K562 (cell line): ENCODE measurements at regions not wholly inside any gene's neighbourhood (a gene's known extent, or its start where the extent isn't known, plus 50 kb on each side); places are given as distances from the start of the nearest gene placed in this dataset.

Experiments used
- ATAC-seq: fragments of 200-7000 bp; cut with Tn5 transposase; 3 replicates; pipeline ENCODE4 v1.9.1; 2020; ENCODE audit warnings: moderate library complexity
- BruUV-seq: library from RNA; stranded (reverse); fragments of 400-500 nt; replicated peaks from 2 replicates; lab custom pipeline; 2021; lab: Mats Ljungman, UMichigan
- CTCF ChIA-PET: fragments of 300-600 bp; formaldehyde crosslinking; extraction: SDS; loops from one replicate; lab custom pipeline; 2021; ENCODE audit warnings: low intra/inter-chr PET ratio; lab: Yijun Ruan, JAX
- POLR2A ChIA-PET: fragments of 300-600, 350-650 bp; sonication (Branson Sonifier 250); formaldehyde crosslinking; extraction: SDS; loops from one replicate; lab custom pipeline; 2021; ENCODE audit warnings: antibody characterized with exemption, inconsistent platforms; lab: Yijun Ruan, JAX
- DNase-seq, 4 experiments: peaks; one replicate each; pipeline versions ENCODE4 v3.0.0 to v3.0.0-alpha.2; 2011 to 2018; ENCODE audit warnings: low spot score in 3 of 4, mixed read lengths in 3 of 4; ENCODE audit errors: extremely low read depth in 1 of 4
- FAIRE-seq: peaks from 2 replicates; lab custom pipeline; 2011; peaks lifted over from hg19 to GRCh38; lab: Jason Lieb, UNC
- H2AFZ ChIP-seq: 2 replicates; pipeline ENCODE4 v1.6.0; 2011; ENCODE audit warnings: low read depth, low read length, control low read depth, inconsistent platforms
- H3K27ac ChIP-seq: fragments of 200-600 bp; 3 replicates; pipeline ENCODE4 v1.8.0; 2011; ENCODE audit warnings: low read depth, mild to moderate bottlenecking, control low read depth, inconsistent platforms, low read length, moderate library complexity, mixed read lengths; ENCODE audit errors: extremely low read depth
- H3K27me3 ChIP-seq, 2 experiments: fragments of 300-600 bp in 1 of 2; 2 replicates in 1 of 2; 3 replicates in 1 of 2; pipeline versions ENCODE4 v1.6.0 to v1.8.0; 2011; ENCODE audit warnings: inconsistent platforms in 2 of 2, low read length in 2 of 2, mild to moderate bottlenecking in 1 of 2, mixed read lengths in 1 of 2, moderate library complexity in 1 of 2; ENCODE audit not compliant: control insufficient read depth in 2 of 2, insufficient read depth in 2 of 2
- H3K36me3 ChIP-seq: fragments of 300-600 bp; 3 replicates; pipeline ENCODE4 v1.8.0; 2011; ENCODE audit warnings: mild to moderate bottlenecking, low read length, inconsistent platforms; ENCODE audit not compliant: control insufficient read depth, insufficient read depth
- H3K4me1 ChIP-seq, 2 experiments: fragments of 200-600 bp in 1 of 2; replicated peaks in 1 of 2; 2 replicates in 1 of 2; 3 replicates in 1 of 2; pipeline versions ENCODE4 v1.5.1 to v1.8.0; 2011; ENCODE audit warnings: inconsistent platforms in 2 of 2, low read length in 2 of 2, mild to moderate bottlenecking in 1 of 2, mixed read lengths in 1 of 2, moderate library complexity in 1 of 2; ENCODE audit not compliant: control insufficient read depth in 2 of 2, insufficient read depth in 2 of 2
- H3K4me2 ChIP-seq: 2 replicates; pipeline ENCODE4 v1.6.1; 2011; ENCODE audit warnings: low read length, control low read depth, inconsistent platforms, mixed read lengths; ENCODE audit not compliant: insufficient read depth
- H3K4me3 ChIP-seq: fragments of 200-600 bp; sonication (generic), shearing (Covaris generic); 2 replicates; pipeline ENCODE4 v1.5.1; 2016; ENCODE audit warnings: control low read depth, inconsistent platforms
- H3K79me2 ChIP-seq: fragments of 200-600 bp; 3 replicates; pipeline ENCODE4 v1.8.0; 2011; ENCODE audit warnings: low read length, inconsistent platforms; ENCODE audit not compliant: control insufficient read depth, insufficient read depth
- H3K9ac ChIP-seq, 2 experiments: 2 replicates each; pipeline versions ENCODE4 v1.6.0 to v1.6.1; 2011; ENCODE audit warnings: low read depth in 2 of 2, low read length in 2 of 2, control low read depth in 1 of 2, inconsistent platforms in 1 of 2, mild to moderate bottlenecking in 1 of 2, mixed read lengths in 1 of 2; ENCODE audit not compliant: insufficient read depth in 1 of 2
- H3K9me1 ChIP-seq: one replicate; pipeline ENCODE4 v1.6.0; 2011; ENCODE audit warnings: inconsistent platforms, mild to moderate bottlenecking, low read length, moderate library complexity; ENCODE audit not compliant: control insufficient read depth, insufficient read depth
- H3K9me3 ChIP-seq: replicated peaks from 2 replicates; pipeline ENCODE4 v1.5.1; 2011; ENCODE audit warnings: low read depth, low read length, inconsistent platforms; ENCODE audit not compliant: control insufficient read depth, insufficient read depth
- H4K20me1 ChIP-seq: replicated peaks from 2 replicates; pipeline ENCODE4 v1.6.1; 2011; ENCODE audit warnings: low read length, inconsistent platforms, mixed read lengths; ENCODE audit not compliant: control insufficient read depth, insufficient read depth
- DACH1 ChIP-seq: fragments of 450-650 bp; IDR thresholded peaks from 2 replicates; pipeline ENCODE4 v1.6.1; 2018; ENCODE audit not compliant: partially characterized antibody
- ELF2 ChIP-seq: fragments of 250-450 bp; sonication (Bioruptor Pico); IDR thresholded peaks from 2 replicates; pipeline ENCODE4 v1.5.0; 2021; ENCODE audit warnings: mild to moderate bottlenecking
- ETV1 ChIP-seq: fragments of 450-650 bp; conservative IDR thresholded peaks from 2 replicates; pipeline ENCODE4 v1.6.1; 2016; ENCODE audit warnings: missing genetic modification characterization, control low read depth, low read depth, missing compliant biosample characterization
- EWSR1 ChIP-seq: fragments of 450-650 bp; IDR thresholded peaks from 2 replicates; pipeline ENCODE4 v1.6.1; 2018; ENCODE audit warnings: borderline replicate concordance, mild to moderate bottlenecking, low read depth, moderate library complexity; ENCODE audit not compliant: partially characterized antibody
- HES1 ChIP-seq: fragments of 450-650 bp; IDR thresholded peaks from 2 replicates; pipeline ENCODE4 v1.6.1; 2016; ENCODE audit warnings: low read depth, mild to moderate bottlenecking, moderate library complexity
- HLTF ChIP-seq: fragments of 450-650 bp; IDR thresholded peaks from 2 replicates; pipeline ENCODE4 v1.6.1; 2016
- LEF1 ChIP-seq: fragments of 450-650 bp; IDR thresholded peaks from 2 replicates; pipeline ENCODE4 v1.6.1; 2016; ENCODE audit warnings: mild to moderate bottlenecking
- NEUROD1 ChIP-seq: fragments of 150-350 bp; IDR thresholded peaks from 2 replicates; pipeline ENCODE4 v1.6.1; 2014; ENCODE audit warnings: borderline replicate concordance, low read length, low read depth; ENCODE audit not compliant: partially characterized antibody
- NR2C1 ChIP-seq, 2 experiments: fragments of 450-650 bp; IDR thresholded peaks; 2 replicates each; pipeline ENCODE4 v1.6.1; 2017; ENCODE audit warnings: mild to moderate bottlenecking in 2 of 2, antibody characterized with exemption in 1 of 2, inconsistent platforms in 1 of 2, missing compliant biosample characterization in 1 of 2, missing genetic modification characterization in 1 of 2
- NUFIP1 ChIP-seq: fragments of 450-650 bp; IDR thresholded peaks from 2 replicates; pipeline ENCODE4 v1.6.1; 2018; ENCODE audit not compliant: partially characterized antibody
- PCBP1 ChIP-seq: fragments of 200-400 bp; formaldehyde crosslinking; IDR thresholded peaks from 2 replicates; pipeline ENCODE4 v1.6.1; 2018; ENCODE audit warnings: mild to moderate bottlenecking, low read depth, low read length; ENCODE audit not compliant: poor library complexity, severe bottlenecking
- SIN3B ChIP-seq: fragments of 450-650 bp; IDR thresholded peaks from 2 replicates; pipeline ENCODE4 v1.6.1; 2017; ENCODE audit warnings: low read depth, mild to moderate bottlenecking, moderate library complexity
- SNRNP70 ChIP-seq: fragments of 200-400 bp; formaldehyde crosslinking; optimal IDR thresholded peaks from 2 replicates; pipeline ENCODE3; 2017; ENCODE audit warnings: low read depth, low read length
- TAF15 ChIP-seq: fragments of 200-400 bp; formaldehyde crosslinking; IDR thresholded peaks from 2 replicates; pipeline ENCODE4 v1.6.1; 2017; ENCODE audit warnings: mild to moderate bottlenecking, low read depth, low read length, moderate library complexity
- ZBTB34 ChIP-seq: fragments of 250-450 bp; sonication (Bioruptor Pico); IDR thresholded peaks from 2 replicates; pipeline ENCODE4 v1.8.0; 2021; ENCODE audit warnings: mild to moderate bottlenecking, moderate library complexity
- ZNF354B ChIP-seq: fragments of 250-450 bp; sonication (Bioruptor Pico); IDR thresholded peaks from 2 replicates; pipeline ENCODE4 v1.4.0; 2020
- ZNF586 ChIP-seq: fragments of 450-650 bp; formaldehyde crosslinking; conservative IDR thresholded peaks from 2 replicates; pipeline ENCODE4 v1.4.0; 2020; ENCODE audit warnings: mild to moderate bottlenecking, moderate library complexity
- ZNF696 ChIP-seq: fragments of 250-450 bp; sonication (Bioruptor Pico); conservative IDR thresholded peaks from 2 replicates; pipeline ENCODE4 v1.4.0; 2020; ENCODE audit warnings: mild to moderate bottlenecking, moderate library complexity
- in situ Hi-C: fragments of 300-500 bp; cut with MboI; formaldehyde crosslinking; loops from 4 replicates; pipeline ENCODE4 v1.15.0; 2018; ENCODE audit warnings: inconsistent platforms, mixed read lengths
- intact Hi-C: fragments of 100-400 bp; cut with micrococcal nuclease; formaldehyde crosslinking; loops from 2 replicates; pipeline ENCODE4 v1.14.2; 2022
- TF ChIP-seq, protein P1 (sequence below): fragments of 250-450 bp; sonication (Bioruptor Pico); IDR thresholded peaks from 2 replicates; pipeline ENCODE4 v1.5.0; 2020; ENCODE audit warnings: mild to moderate bottlenecking

DNA sequence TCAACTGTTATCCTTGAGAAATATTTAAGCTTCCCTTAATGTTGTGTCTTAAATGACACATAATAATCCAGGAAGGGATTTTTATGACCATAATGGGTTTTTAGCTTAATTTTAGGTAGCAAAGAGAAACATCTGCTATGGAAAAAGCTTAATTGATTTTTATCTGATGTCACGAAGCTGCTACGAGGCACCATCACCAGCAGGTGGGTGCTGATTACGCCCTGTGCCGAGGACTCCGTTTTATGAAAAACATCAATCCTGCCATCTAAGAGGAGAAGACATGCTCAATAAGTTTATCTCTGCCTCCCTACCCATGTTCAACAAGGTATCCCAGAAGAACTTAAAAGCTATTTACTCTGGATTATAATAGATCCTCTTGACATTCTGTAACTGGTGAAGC lies 280.6 kb upstream of the ZFP42 start (continued):
- TF ChIP-seq PCBP1: no peak
- no peak for TF ChIP-seq ZNF696 (CRISPR knock-in tag)
- no peak for TF ChIP-seq EWSR1
- TF ChIP-seq ETV1 (tag): no peak
- TF ChIP-seq NEUROD1: no peak
- no peak for TF ChIP-seq ZNF586 (CRISPR knock-in tag)
- TF ChIP-seq, protein P1, sequence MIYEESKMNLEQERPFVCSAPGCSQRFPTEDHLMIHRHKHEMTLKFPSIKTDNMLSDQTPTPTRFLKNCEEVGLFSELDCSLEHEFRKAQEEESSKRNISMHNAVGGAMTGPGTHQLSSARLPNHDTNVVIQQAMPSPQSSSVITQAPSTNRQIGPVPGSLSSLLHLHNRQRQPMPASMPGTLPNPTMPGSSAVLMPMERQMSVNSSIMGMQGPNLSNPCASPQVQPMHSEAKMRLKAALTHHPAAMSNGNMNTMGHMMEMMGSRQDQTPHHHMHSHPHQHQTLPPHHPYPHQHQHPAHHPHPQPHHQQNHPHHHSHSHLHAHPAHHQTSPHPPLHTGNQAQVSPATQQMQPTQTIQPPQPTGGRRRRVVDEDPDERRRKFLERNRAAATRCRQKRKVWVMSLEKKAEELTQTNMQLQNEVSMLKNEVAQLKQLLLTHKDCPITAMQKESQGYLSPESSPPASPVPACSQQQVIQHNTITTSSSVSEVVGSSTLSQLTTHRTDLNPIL (CRISPR knock-in tag): no peak
- TF ChIP-seq HLTF: no peak
- TF ChIP-seq HES1: no peak
- TF ChIP-seq, all 486 proteins: peak for 0

- H3K36me3 ChIP-seq: no peaks in the 10 kb centered on the region
- FAIRE-seq (no peak), ATAC-seq (no peak), DNase-seq (no peak)
- in situ Hi-C loops: no loop called here
- H3K27ac ChIP-seq: no peak overlapping the region
- CTCF ChIA-PET: no interaction called here
- H3K4me3 ChIP-seq: no peak overlapping the region
- POLR2A ChIA-PET: no interaction called here
- intact Hi-C loops: no loop called here
- no peaks in the 10 kb centered on the region for H4K20me1 ChIP-seq
- H3K27me3 ChIP-seq: no peaks in the 10 kb centered on the region
- no peaks in the 10 kb centered on the region for H3K79me2 ChIP-seq
- H3K9ac ChIP-seq: no peak overlapping the region
- no TSS peak for BruUV-seq
- H2AFZ ChIP-seq: no peak overlapping the region
- no peaks in the 10 kb centered on the region for H3K9me3 ChIP-seq
- no peaks in the 10 kb centered on the region for H3K4me1 ChIP-seq
- H3K4me2 ChIP-seq: no peak overlapping the region
- H3K9me1 ChIP-seq: no peaks in the 10 kb centered on the region
- TF ChIP-seq ZBTB34 (CRISPR knock-in tag): no peak
- TF ChIP-seq SIN3B: no peak
- TF ChIP-seq ELF2 (CRISPR knock-in tag): no peak
- no peak for TF ChIP-seq DACH1
- no peak for TF ChIP-seq NR2C1 (IDR thresholded peaks at IDR 0.05)
- no peak for TF ChIP-seq NR2C1 (tag; IDR thresholded peaks at IDR 0.05)
- TF ChIP-seq SNRNP70: no peak
- no peak for TF ChIP-seq LEF1
- no peak for TF ChIP-seq ETV1 (tag)
- no peak for TF ChIP-seq TAF15
- no peak for TF ChIP-seq NUFIP1
- TF ChIP-seq ZNF354B (CRISPR knock-in tag): no peak
These were observed 280.1 kb upstream of the ZFP42 start for GRCh38 chr4:187715466-187715865.
